Muscle of arm (tissue), 1 donor: ENCODE measurements at regions not wholly inside any gene's neighbourhood (a gene's known extent, or its start where the extent isn't known, plus 50 kb on each side); places are given as distances from the start of the nearest gene placed in this dataset.

Experiments used
- DNase-seq: peaks from one replicate; pipeline ENCODE4 v3.0.0-alpha.2; 2013

DNA sequence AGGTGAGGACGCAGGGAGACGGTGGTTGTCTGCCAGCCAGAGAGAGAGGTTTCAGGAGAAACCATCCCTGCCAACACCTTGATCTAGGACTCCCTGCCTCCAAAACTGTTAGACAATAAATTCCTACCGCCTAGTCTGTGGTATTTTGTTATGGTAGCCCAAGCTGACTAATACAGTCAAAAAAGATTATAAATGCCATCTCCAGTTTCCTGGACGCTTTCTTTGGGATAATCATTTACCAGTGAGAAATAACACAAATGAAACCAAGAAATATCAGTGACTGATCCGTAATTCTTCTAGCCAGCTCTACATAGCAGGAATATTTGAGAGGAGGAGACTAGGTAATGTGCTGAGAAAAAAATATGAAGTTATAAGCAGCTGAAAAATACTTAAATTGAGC is 707.8 kb upstream of the LMCD1 start:
- DNase-seq = no peak

- no peak for DNase-seq
These were observed 703.3 kb upstream of the LMCD1 start for GRCh38 chr3:7798276-7798675.

DNA sequence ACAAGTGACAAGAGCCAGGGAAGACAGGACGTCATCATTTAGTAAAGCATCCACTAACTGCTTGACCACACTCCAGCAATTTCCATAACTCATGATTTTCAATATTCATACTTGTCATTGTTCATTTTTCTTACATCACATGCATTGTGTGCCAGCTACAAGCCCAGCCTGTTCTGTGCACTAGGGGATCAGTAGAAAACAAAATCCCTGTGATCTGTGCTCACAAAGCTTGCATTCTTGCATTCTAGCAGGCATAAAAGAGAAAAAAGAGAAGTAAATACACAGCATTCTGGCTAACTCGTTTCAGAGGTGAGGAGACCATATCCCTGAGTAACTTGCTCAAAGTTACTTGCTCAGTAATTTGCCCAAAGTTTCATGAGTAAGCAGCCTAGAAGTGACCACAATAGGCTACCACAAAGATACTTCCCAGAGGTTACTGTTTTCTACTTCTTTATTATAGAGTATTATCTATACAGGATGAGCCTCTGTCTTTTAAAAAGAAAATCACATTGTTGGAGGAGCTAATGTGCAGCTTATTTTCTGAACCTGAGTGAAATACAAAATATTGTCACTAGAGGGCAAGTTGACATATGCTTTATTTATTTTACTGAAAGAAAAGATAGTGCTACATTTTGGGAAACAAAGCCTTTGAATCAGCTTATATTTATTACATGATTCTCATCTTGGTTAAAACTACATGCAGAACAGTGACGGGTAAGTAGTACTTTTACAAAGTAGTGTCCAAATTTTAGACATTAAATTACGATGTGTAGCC is 701.4 kb upstream of the LMCD1 start:
- no peak for DNase-seq

DNA sequence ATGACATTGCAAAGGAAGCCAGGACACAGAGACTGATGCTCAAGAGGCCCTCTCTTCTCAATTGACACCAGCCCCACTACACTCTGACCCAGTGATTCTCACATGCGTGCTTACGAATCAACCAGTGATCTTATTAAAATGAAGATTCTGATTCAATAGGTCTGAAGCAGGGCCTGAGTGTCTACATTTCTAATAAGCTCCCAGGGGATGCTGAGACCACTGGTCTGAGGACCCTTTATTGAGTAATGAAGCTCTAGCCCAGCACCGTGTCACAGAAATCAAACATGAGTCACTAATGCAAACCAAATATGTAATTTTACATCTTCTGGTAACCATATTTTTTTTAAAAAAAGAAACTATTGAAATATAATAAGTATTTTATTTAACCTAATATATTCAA is 689.1 kb upstream of the LMCD1 start:
- no peak for DNase-seq

- no peak for DNase-seq
These were observed 688.3 kb upstream of the LMCD1 start for GRCh38 chr3:7813365-7813764.

DNA sequence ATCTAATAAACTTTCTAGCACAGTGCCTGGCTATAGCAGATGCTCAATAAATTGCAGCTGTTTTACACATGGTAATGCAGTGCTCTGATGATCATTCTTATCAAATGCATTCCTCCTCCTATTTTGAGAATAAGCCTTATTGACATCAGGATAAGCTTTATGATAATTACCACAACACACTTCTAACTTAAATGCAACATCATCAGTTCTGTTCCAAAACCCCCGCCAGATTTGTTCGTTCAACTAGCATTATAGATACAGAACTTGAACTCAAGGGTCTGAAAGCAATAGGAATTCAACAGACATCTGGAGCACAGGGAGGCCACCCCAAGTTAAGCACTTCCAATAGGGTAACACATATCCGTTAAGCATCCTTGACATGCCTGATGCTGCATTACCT is 684.4 kb upstream of the LMCD1 start:
- DNase-seq = no peak

DNA sequence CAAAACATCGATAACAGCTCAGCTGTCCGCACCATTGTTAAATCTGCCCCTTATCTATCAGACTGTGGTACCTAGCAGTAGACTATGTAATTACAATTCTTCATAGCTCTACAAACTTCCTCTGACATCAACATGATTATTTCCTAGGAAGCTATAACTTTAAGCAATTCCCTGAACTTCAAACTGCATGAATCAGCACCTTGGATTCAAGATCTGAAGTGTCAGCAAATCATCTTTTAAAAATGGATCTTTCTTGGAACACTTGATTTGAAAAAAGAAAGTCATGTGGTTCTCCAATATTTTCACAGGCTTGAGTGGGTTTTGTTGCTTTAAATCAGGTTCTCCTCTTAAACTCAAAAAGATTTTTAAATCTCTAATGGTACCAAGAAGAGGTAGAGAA is 680.7 kb upstream of the LMCD1 start:
- no peak for DNase-seq

DNA sequence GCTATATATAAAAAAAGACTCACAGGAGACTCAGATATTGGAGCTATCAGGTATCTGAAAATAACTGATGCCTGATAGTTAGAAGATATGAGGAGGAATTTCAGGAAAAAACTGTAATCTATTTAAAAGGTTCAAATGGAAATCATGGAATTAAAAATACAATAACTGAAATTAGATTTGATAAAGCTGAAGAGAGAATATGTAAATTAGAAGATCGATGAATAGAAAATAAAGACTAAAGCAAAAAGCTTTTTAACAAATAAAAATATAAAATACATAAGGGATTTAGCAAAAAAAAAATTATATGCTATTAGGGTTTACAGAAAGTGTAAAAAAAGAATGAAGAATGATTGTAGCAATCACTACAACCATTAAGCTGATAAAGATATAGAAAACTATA is 679.8 kb upstream of the LMCD1 start:
- no peak for DNase-seq

DNA sequence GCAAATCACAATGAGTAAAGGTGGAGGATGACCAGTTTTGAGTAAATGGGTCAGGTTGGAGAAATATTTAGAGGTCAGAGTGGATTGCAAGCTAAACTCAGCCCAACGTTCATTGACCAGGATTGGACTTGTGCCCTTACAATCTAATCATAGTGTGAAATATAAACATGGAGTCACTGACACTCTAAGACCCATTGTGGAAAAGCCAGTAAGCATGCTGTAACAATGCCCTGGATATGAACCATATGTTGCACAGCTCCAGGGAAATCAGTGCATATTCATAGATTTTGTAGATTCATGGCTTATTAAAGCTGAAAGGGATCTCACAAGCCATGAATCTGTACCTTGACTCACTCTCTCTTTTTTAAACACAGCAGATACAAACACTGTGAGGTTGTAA is 660.2 kb upstream of the LMCD1 start:
- DNase-seq = no peak

DNA sequence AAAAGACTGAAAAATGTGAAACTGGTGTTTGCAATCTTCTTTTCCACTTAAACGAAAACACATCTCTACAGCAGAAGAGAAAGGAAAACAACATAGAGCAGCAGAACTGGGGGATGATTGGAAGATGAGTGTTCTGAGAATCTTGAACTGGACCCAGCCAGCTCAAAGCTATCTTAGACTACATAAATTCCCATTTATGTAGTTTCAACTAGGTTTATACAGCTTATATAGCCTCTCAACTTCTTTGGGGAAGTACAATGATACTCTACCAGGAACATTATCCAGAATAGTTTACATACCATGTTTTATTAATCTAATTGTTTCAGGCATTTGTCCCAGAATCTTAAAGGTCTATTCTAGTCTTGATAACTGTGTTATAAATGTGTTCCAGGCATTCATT is 658.2 kb upstream of the LMCD1 start:
- peak; percentile 6 for DNase-seq

- DNase-seq = no peak
These were observed 654.6 kb upstream of the LMCD1 start for GRCh38 chr3:7847021-7847420.

- DNase-seq = no peak
These were observed 654.1 kb upstream of the LMCD1 start for GRCh38 chr3:7847521-7847920.

- DNase-seq = no peak
These were observed 647.4 kb upstream of the LMCD1 start for GRCh38 chr3:7854266-7854665.

GRCh38 chr3:7854721-7855120 is 646.9 kb upstream of the LMCD1 start:
- DNase-seq = no peak

DNA sequence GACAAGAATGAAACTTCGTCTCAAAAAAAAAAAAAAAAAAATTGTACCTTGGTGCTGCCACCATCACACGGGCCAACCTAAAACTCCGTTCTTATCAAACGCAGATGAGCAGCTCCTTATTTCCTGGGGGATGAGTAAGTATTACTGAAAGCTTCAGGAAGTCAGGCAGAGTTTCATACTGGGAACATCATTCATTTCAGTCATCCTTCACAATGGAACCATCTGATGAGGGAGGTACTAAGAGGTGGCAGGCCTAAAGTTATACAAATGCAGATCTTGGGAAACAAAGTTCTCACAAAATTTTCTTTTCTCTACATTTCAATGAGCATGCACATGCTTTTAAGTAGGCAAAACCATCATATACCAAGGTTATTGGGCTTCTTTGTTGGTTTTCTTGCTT is 636.0 kb upstream of the LMCD1 start:
- DNase-seq = no peak

GRCh38 chr3:7867587-7867986 is 634.0 kb upstream of the LMCD1 start:
- DNase-seq = no peak

DNA sequence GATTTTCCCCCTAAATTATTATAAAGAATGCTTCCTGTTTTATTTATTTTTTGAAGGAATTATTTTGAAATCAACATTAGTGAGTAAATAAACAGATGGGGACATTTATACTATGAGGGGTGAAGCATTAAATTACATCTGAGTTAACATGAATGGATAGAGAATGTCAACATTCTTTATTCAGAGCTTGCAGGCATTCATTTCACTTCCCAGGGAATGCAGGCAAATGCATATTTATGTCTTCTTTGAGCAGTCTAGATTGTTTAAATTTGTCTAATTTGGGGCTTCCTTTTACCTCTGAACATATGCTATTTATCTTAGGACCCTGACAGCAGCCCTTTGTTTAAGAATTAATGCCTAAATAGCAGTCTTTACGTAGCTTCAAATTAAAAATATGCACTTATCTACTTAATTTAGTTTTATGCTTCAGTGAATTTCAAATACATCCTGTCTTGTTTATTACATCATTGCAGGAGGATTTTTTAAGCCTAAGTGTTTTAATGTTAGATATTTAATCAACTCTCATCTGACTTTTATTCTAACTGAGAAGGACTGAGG is 630.5 kb upstream of the LMCD1 start:
- no peak for DNase-seq

- DNase-seq = no peak
These were observed 627.5 kb upstream of the LMCD1 start for GRCh38 chr3:7874116-7874515.

DNA sequence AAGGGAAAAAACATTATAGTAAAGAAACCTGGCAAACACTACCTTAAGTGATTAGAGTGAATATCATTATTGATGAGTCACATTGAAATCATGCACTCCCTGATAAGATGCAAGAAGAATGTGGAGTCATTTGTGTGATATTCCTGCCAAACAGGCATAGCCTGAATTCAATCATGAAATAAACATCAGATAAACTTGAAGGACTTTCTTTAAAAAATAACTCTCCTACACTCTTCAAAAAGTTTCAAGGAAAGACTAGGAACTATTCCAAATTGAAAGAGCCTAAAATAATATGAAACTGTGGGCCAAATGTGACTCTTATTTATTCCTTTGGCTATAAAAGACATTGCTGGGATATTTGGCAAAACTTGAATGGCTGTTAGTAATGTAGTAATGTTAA is 625.7 kb upstream of the LMCD1 start:
- DNase-seq = peak; percentile 0

- DNase-seq = no peak
These were observed 624.8 kb upstream of the LMCD1 start for GRCh38 chr3:7876741-7877297.

DNA sequence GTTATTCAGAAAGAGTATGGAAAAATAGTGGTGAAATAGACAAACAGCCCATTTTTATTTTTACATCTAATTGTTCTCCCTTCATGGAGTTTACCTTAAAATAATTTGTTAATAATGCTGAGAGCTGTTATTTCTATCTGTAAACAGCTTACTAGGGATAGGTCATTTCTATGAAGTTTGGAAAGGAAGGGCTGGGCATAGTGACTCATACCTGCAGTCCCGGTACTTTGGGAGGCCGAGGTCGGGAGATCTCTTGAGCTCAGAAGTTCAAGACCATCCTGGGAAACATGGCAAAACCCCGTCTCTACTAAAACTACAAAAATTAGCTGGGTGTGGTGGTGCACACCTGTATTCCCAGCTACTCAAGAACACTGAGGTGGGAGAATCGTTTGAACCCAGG is 624.3 kb upstream of the LMCD1 start:
- no peak for DNase-seq

DNA sequence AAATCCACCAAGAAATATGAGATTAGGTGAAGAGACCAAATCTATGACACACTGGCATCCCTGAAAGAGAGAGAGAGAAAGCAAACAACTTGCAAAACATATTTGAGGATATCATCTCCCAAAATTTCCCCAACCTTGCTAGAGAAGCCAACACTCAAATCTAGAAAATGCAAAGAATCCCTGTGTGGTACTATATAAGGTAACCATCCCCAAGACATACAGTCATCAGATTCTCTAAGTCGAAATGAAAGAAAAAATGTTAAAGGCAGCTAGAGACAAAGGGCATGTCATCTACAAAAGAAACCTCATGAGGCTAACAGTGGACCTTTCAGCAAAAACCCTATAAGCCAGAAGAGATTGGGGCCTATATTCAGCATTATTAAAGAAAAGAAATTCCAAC is 622.1 kb upstream of the LMCD1 start:
- DNase-seq = no peak

- no peak for DNase-seq
These were observed 619.7 kb upstream of the LMCD1 start for GRCh38 chr3:7881946-7882345.

- DNase-seq = no peak
These were observed 604.0 kb upstream of the LMCD1 start for GRCh38 chr3:7897655-7898054.
